Endothelial cell (in vitro differentiated cells): ENCODE measurements at regions not wholly inside any gene's neighbourhood (a gene's known extent, or its start where the extent isn't known, plus 50 kb on each side); places are given as distances from the start of the nearest gene placed in this dataset.

Source experiments
- DNase-seq: peaks from one replicate; pipeline ENCODE4 v3.0.0; 2021; ENCODE audit warnings: low spot score
- H3K27ac Mint-ChIP-seq: one replicate; pipeline ENCODE4 v1.8.0; 2021; ENCODE audit warnings: mixed read lengths, inconsistent platforms; ENCODE audit not compliant: unreplicated experiment
- H3K27me3 Mint-ChIP-seq: one replicate; pipeline ENCODE4 v1.8.0; 2021; ENCODE audit warnings: mild to moderate bottlenecking, moderate library complexity, mixed read lengths, inconsistent platforms; ENCODE audit not compliant: unreplicated experiment
- H3K36me3 Mint-ChIP-seq: one replicate; pipeline ENCODE4 v1.8.0; 2021; ENCODE audit warnings: mild to moderate bottlenecking, low read depth, mixed read lengths, inconsistent platforms; ENCODE audit not compliant: unreplicated experiment
- H3K4me1 Mint-ChIP-seq: one replicate; pipeline ENCODE4 v1.8.0; 2021; ENCODE audit warnings: mild to moderate bottlenecking, mixed read lengths, inconsistent platforms; ENCODE audit not compliant: unreplicated experiment
- H3K4me3 Mint-ChIP-seq: one replicate; pipeline ENCODE4 v1.8.0; 2021; ENCODE audit warnings: mild to moderate bottlenecking, mixed read lengths, inconsistent platforms; ENCODE audit not compliant: unreplicated experiment
- H3K9me3 Mint-ChIP-seq: one replicate; pipeline ENCODE4 v1.8.0; 2021; ENCODE audit warnings: mixed read lengths, inconsistent platforms; ENCODE audit not compliant: unreplicated experiment
- TF ChIP-seq, protein P1 (sequence below): fragments of 200-600 bp; sonication (generic); IDR thresholded peaks from one replicate; pipeline ENCODE4 v1.5.0; 2021; ENCODE audit warnings: antibody characterized with exemption; ENCODE audit not compliant: unreplicated experiment

DNA sequence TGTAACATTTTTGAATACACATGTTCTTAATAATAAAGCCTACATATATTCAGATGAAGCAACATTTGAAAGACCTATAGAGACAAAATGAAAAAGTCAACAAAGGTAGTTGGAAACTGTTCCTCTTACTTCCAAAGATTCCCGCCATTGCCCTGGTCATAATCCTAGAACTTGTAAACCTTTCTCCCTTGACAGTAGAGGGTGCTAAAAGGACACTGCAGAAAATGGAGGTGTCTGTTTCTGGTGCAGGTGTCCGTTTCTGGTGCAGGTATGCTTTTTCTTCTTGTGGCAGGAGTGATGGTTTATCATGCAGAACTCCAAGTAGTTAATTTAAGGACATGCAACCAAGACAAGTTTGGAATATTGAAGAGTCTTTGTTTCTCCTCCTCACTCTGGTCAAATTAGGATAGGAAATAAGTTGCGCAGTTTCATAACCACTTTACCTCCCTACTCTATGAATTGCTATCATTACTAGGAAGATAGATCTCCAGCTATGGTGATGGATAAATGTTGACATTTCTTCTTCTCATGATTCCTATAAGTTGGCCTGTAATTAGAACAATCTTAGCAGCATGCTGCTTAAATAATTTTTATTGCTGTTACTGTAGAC lies 56.0 kb upstream of the FAM174A start:
- Mint-ChIP-seq H3K4me1 (no peaks in the 10 kb centered on the region), H3K27me3 (no peaks in the 10 kb centered on the region), H3K36me3 (no peaks in the 10 kb centered on the region), H3K4me3 (no peak overlapping the region), H3K27ac (no peak overlapping the region), H3K9me3 (no peaks in the 10 kb centered on the region)
- TF ChIP-seq, protein P1, sequence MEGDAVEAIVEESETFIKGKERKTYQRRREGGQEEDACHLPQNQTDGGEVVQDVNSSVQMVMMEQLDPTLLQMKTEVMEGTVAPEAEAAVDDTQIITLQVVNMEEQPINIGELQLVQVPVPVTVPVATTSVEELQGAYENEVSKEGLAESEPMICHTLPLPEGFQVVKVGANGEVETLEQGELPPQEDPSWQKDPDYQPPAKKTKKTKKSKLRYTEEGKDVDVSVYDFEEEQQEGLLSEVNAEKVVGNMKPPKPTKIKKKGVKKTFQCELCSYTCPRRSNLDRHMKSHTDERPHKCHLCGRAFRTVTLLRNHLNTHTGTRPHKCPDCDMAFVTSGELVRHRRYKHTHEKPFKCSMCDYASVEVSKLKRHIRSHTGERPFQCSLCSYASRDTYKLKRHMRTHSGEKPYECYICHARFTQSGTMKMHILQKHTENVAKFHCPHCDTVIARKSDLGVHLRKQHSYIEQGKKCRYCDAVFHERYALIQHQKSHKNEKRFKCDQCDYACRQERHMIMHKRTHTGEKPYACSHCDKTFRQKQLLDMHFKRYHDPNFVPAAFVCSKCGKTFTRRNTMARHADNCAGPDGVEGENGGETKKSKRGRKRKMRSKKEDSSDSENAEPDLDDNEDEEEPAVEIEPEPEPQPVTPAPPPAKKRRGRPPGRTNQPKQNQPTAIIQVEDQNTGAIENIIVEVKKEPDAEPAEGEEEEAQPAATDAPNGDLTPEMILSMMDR, result no peak
- no peak for DNase-seq

DNA sequence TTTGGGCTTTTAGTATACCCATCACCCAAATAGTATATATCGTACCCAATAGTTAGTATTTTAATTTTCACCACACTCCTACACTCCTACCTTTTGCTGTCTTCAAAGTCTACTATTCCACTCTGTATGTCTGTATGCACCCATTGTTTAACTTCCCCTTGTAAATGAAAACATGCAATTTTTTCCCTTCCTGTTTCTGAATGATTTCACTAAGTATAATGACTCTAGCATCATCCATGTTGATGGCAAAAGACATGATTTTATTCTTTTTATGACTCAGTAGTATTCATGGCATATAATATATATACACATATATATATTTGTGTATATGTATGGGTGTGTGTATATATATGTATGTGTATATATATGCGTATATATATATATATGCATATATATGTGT lies 63.1 kb upstream of the FAM174A start:
- TF ChIP-seq, protein P1, result no peak
- Mint-ChIP-seq H3K4me1 (peaks cover 10% of the 10 kb centered on the region), H3K9me3 (no peaks in the 10 kb centered on the region), H3K4me3 (no peak overlapping the region), H3K27me3 (no peaks in the 10 kb centered on the region), H3K36me3 (no peaks in the 10 kb centered on the region), H3K27ac (no peak overlapping the region)
- no peak for DNase-seq

DNA sequence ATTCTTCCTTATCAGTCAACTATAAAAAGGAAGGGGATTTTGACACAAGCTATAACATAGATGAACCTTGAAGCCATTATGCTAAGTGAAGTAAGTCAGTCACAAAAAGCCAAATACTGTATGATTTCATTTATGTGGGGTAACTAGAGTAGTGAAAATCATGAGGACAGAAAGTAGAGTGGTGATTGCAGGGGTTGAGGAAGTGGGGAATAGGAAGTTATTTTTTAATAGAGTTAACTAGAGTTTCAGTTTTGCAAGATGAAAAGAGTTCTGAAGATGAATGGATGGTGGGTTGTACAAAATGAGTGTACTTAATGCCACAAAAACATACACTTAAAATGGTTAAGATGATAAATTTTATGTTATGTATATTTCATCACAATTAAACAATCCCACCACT lies 65.4 kb upstream of the FAM174A start:
- no peaks in the 10 kb centered on the region for H3K36me3 Mint-ChIP-seq
- peaks cover 10% of the 10 kb centered on the region for H3K4me1 Mint-ChIP-seq
- H3K27ac Mint-ChIP-seq, result no peak overlapping the region
- DNase-seq, result no peak
- TF ChIP-seq, protein P1, result no peak
- H3K27me3 Mint-ChIP-seq, result no peaks in the 10 kb centered on the region
- no peaks in the 10 kb centered on the region for H3K9me3 Mint-ChIP-seq
- H3K4me3 Mint-ChIP-seq, result no peak overlapping the region

DNA sequence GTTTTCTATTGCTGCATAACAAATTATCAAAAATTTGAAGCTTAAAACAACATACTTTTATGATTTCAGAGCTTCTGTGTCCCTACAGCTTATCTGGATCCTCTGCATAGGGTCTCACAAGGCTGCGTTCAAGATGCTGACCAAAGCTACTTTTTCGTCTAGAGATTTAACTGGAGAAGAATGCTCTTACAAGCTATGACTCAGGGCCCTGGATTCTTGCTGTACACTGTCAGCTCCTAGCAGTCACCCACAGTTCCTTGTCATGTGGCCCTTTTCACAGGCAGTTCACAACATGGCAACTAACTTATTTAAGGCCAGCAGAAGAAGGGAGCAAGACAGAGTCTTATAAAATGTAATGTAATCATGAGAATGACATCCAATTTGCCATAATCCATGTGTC lies 70.8 kb upstream of the FAM174A start:
- Mint-ChIP-seq H3K4me3 (no peak overlapping the region), H3K27ac (no peak overlapping the region), H3K9me3 (no peaks in the 10 kb centered on the region), H3K27me3 (no peaks in the 10 kb centered on the region), H3K4me1 (peaks cover 10% of the 10 kb centered on the region), H3K36me3 (no peaks in the 10 kb centered on the region)
- TF ChIP-seq, protein P1, result no peak
- no peak for DNase-seq

DNA sequence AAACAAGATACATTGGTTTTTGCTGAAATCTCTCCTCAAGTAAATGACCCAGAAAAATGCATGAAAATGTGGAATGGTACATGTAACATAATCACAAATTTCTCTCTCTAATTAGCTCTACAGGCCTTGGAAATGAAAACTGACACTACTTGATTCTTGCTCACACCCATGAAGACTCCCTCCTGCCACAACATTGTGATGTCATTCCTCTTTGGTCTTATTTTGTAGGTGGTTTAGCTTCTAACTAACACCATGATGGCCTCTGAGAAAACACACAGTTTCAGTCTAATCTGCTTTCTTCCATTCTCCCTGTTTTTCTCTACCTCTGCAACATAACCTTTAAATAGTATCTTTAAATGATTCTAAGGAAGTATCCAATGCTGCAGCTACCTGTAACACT lies 78.6 kb upstream of the FAM174A start:
- TF ChIP-seq, protein P1, result no peak
- H3K36me3 Mint-ChIP-seq, result no peaks in the 10 kb centered on the region

More for the DNA sequence above, 78.6 kb upstream of the FAM174A start:
- Mint-ChIP-seq H3K4me1 (peaks cover 5% of the 10 kb centered on the region), H3K4me3 (no peak overlapping the region), H3K27me3 (no peaks in the 10 kb centered on the region), H3K27ac (no peak overlapping the region), H3K9me3 (no peaks in the 10 kb centered on the region)
- no peak for DNase-seq
